ENCODE measurements at regions not wholly inside any gene's neighbourhood (a gene's known extent, or its start where the extent isn't known, plus 50 kb on each side); places are given as distances from the start of the nearest gene placed in this dataset.

- Mint-ChIP-seq H3K27me3 (no peaks in the 10 kb centered on the region), H3K9me3 (peaks cover 12% of the 10 kb centered on the region), H3K36me3 (peaks cover 27% of the 10 kb centered on the region), H3K4me3 (no peak overlapping the region), H3K27ac (peak overlapping the region in 1 of 2 donors; percentile 42), H3K4me1 (ENCODE audit: low read depth in 2 of 2) (peaks cover 0 to 2% of the 10 kb centered on the region in 2 donors)
- DNase-seq (ENCODE audit: low spot score) (no peak), ATAC-seq (no peak)
Observed at GRCh38 chr10:28137907-28138880, 139.3 kb upstream of the ODAD2 start.

GRCh38 chr10:28135258-28135657, 136.4 kb upstream of the ODAD2 start:
- Mint-ChIP-seq H3K9me3 (peaks cover 13% of the 10 kb centered on the region), H3K27ac (no peak overlapping the region), H3K36me3 (peaks cover 27% of the 10 kb centered on the region), H3K27me3 (no peaks in the 10 kb centered on the region), H3K4me3 (no peak overlapping the region), H3K4me1 (ENCODE audit: low read depth in 2 of 2) (peaks cover 0 to 2% of the 10 kb centered on the region in 2 donors)
- DNase-seq (ENCODE audit: low spot score) (no peak), ATAC-seq (no peak)

GRCh38 chr10:28130267-28130666, 131.4 kb upstream of the ODAD2 start:
- H3K4me3 Mint-ChIP-seq, result no peak overlapping the region
- peaks cover 12% of the 10 kb centered on the region for H3K9me3 Mint-ChIP-seq
- no peak for ATAC-seq
- no peak overlapping the region for H3K27ac Mint-ChIP-seq
- peaks cover 11 to 16% of the 10 kb centered on the region in 2 donors for H3K4me1 Mint-ChIP-seq (ENCODE audit: low read depth in 2 of 2)
- no peaks in the 10 kb centered on the region for H3K27me3 Mint-ChIP-seq
- peaks cover 25% of the 10 kb centered on the region for H3K36me3 Mint-ChIP-seq
- DNase-seq (ENCODE audit: low spot score), result no peak

GRCh38 chr10:28127881-28128280, 129.0 kb upstream of the ODAD2 start:
- DNase-seq (ENCODE audit: low spot score), result no peak
- Mint-ChIP-seq H3K9me3 (peaks cover 4% of the 10 kb centered on the region), H3K27ac (no peak overlapping the region), H3K27me3 (no peaks in the 10 kb centered on the region), H3K4me3 (no peak overlapping the region), H3K36me3 (peaks cover 18% of the 10 kb centered on the region), H3K4me1 (ENCODE audit: low read depth in 2 of 2) (peaks cover 16 to 19% of the 10 kb centered on the region in 2 donors)
- no peak for ATAC-seq

- no peaks in the 10 kb centered on the region for H3K27me3 Mint-ChIP-seq
- H3K27ac Mint-ChIP-seq, result no peak overlapping the region
- DNase-seq (ENCODE audit: low spot score) (no peak), ATAC-seq (no peak)
- peaks cover 16 to 19% of the 10 kb centered on the region in 2 donors for H3K4me1 Mint-ChIP-seq (ENCODE audit: low read depth in 2 of 2)
- peaks cover 18% of the 10 kb centered on the region for H3K36me3 Mint-ChIP-seq
- peaks cover 4% of the 10 kb centered on the region for H3K9me3 Mint-ChIP-seq
- no peak overlapping the region for H3K4me3 Mint-ChIP-seq
Observed at GRCh38 chr10:28125701-28126100, 126.8 kb upstream of the ODAD2 start.

- no peak for DNase-seq (ENCODE audit: low spot score)
- Mint-ChIP-seq H3K9me3 (no peaks in the 10 kb centered on the region), H3K36me3 (peaks cover 5% of the 10 kb centered on the region), H3K27me3 (no peaks in the 10 kb centered on the region), H3K4me3 (no peak overlapping the region), H3K27ac (no peak overlapping the region), H3K4me1 (ENCODE audit: low read depth in 2 of 2) (peaks cover 3 to 4% of the 10 kb centered on the region in 2 donors)
- no peak for ATAC-seq
Observed at GRCh38 chr10:28120795-28121194, 121.9 kb upstream of the ODAD2 start.

GRCh38 chr10:28120043-28120749, 121.3 kb upstream of the ODAD2 start:
- ATAC-seq (no peak), DNase-seq (ENCODE audit: low spot score) (no peak)
- Mint-ChIP-seq H3K9me3 (no peaks in the 10 kb centered on the region), H3K36me3 (peaks cover 5% of the 10 kb centered on the region), H3K4me1 (ENCODE audit: low read depth in 2 of 2) (peaks cover 3 to 4% of the 10 kb centered on the region in 2 donors), H3K4me3 (no peak overlapping the region), H3K27ac (no peak overlapping the region), H3K27me3 (no peaks in the 10 kb centered on the region)

GRCh38 chr10:28118985-28119628, 120.2 kb upstream of the ODAD2 start:
- H3K27me3 Mint-ChIP-seq, result no peaks in the 10 kb centered on the region
- peak overlapping the region in 1 of 2 donors; percentile 47 for H3K27ac Mint-ChIP-seq
- H3K4me1 Mint-ChIP-seq (ENCODE audit: low read depth in 2 of 2), result no peaks in the 10 kb centered on the region
- peaks cover 5% of the 10 kb centered on the region for H3K36me3 Mint-ChIP-seq
- H3K9me3 Mint-ChIP-seq, result no peaks in the 10 kb centered on the region
- no peak for ATAC-seq
- DNase-seq (ENCODE audit: low spot score), result no peak
- no peak overlapping the region for H3K4me3 Mint-ChIP-seq

GRCh38 chr10:28113202-28113601, 114.3 kb upstream of the ODAD2 start:
- Mint-ChIP-seq H3K36me3 (no peaks in the 10 kb centered on the region), H3K4me3 (no peak overlapping the region), H3K9me3 (no peaks in the 10 kb centered on the region), H3K27ac (no peak overlapping the region), H3K4me1 (ENCODE audit: low read depth in 2 of 2) (no peaks in the 10 kb centered on the region), H3K27me3 (no peaks in the 10 kb centered on the region)
- ATAC-seq, result no peak
- DNase-seq (ENCODE audit: low spot score), result no peak

- Mint-ChIP-seq H3K4me3 (no peak overlapping the region), H3K27ac (no peak overlapping the region), H3K27me3 (no peaks in the 10 kb centered on the region), H3K9me3 (no peaks in the 10 kb centered on the region), H3K36me3 (no peaks in the 10 kb centered on the region), H3K4me1 (ENCODE audit: low read depth in 2 of 2) (no peaks in the 10 kb centered on the region)
- ATAC-seq, result no peak
- DNase-seq (ENCODE audit: low spot score), result no peak
Observed at GRCh38 chr10:28111712-28112111, 112.8 kb upstream of the ODAD2 start.

- Mint-ChIP-seq H3K4me3 (no peak overlapping the region), H3K4me1 (ENCODE audit: low read depth in 2 of 2) (no peaks in the 10 kb centered on the region), H3K9me3 (peaks cover 4% of the 10 kb centered on the region), H3K27ac (no peak overlapping the region), H3K36me3 (no peaks in the 10 kb centered on the region), H3K27me3 (no peaks in the 10 kb centered on the region)
- DNase-seq (ENCODE audit: low spot score), result no peak
- no peak for ATAC-seq
Observed at GRCh38 chr10:28105561-28105960, 106.7 kb upstream of the ODAD2 start.

- ATAC-seq (no peak), DNase-seq (ENCODE audit: low spot score) (no peak)
- no peaks in the 10 kb centered on the region for H3K9me3 Mint-ChIP-seq
- no peaks in the 10 kb centered on the region for H3K4me1 Mint-ChIP-seq (ENCODE audit: low read depth in 2 of 2)
- H3K36me3 Mint-ChIP-seq, result no peaks in the 10 kb centered on the region
- no peak overlapping the region for H3K27ac Mint-ChIP-seq
- no peak overlapping the region for H3K4me3 Mint-ChIP-seq
- no peaks in the 10 kb centered on the region for H3K27me3 Mint-ChIP-seq
Observed at GRCh38 chr10:28097633-28098032, 98.8 kb upstream of the ODAD2 start.

- ATAC-seq (no peak), DNase-seq (ENCODE audit: low spot score) (no peak)
- no peak overlapping the region for H3K4me3 Mint-ChIP-seq
- H3K27ac Mint-ChIP-seq, result no peak overlapping the region
- H3K36me3 Mint-ChIP-seq, result no peaks in the 10 kb centered on the region
- no peaks in the 10 kb centered on the region for H3K9me3 Mint-ChIP-seq
- no peaks in the 10 kb centered on the region for H3K4me1 Mint-ChIP-seq (ENCODE audit: low read depth in 2 of 2)
- H3K27me3 Mint-ChIP-seq, result no peaks in the 10 kb centered on the region
Observed at GRCh38 chr10:28095791-28096378, 97.0 kb upstream of the ODAD2 start.

All from natural killer cell treated with Interleukin-12 subunit alpha and Interleukin-12 subunit beta and Interleukin-15 and Interleukin-18, amount 100 ng/mL, for 72 hours (primary cell).